Islet precursor cell (in vitro differentiated cells): ENCODE measurements at regions not wholly inside any gene's neighbourhood (a gene's known extent, or its start where the extent isn't known, plus 50 kb on each side); places are given as distances from the start of the nearest gene placed in this dataset.

Source experiments
- DNase-seq: peaks from one replicate; pipeline ENCODE4 v3.0.0-alpha.2; 2018

- no peak for DNase-seq
Observed at GRCh38 chr18:53625997-53626599, 598.4 kb downstream of the MBD2 start.

DNA sequence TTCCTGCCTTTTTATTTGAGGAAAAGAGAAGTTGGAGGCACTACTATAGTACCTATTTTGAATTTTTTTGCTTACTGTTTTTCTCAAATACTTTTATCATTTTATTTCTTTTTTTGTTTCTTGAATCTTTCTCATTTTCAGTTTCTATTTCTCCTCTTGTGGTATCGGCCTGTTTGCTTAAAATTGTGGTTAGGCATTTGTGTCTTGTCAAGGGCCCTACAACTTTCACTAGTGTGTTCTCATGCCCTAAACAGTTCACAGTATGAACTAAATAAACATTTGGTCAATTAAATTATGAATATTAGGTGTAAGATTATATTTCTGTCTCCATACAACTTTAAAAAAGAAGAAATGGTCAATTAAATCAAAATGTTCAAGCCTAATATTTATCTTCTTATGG is 613.5 kb downstream of the MBD2 start:
- no peak for DNase-seq

- DNase-seq: no peak
Observed at GRCh38 chr18:53606792-53607191, 617.7 kb downstream of the MBD2 start.

DNA sequence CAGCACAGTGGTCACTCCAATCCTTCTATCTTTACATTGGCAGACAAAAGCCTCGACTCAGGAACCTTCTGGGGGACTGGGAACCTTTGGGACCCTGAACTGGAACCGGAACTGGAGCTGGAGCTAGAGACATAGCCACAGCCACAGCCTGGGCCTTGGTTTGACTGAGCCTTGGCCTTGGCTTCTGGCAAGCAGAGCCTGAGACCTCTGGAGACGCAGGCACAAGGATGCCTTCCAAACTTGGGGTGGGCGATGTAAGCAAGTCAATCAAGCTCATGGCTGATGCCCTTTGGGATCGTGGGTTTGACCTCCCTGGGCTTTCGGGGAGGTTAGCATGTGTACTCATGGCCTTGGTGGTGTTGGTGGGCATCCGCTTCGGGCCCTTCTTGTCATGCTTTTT is 619.3 kb downstream of the MBD2 start:
- DNase-seq: no peak

- no peak for DNase-seq
Observed at GRCh38 chr18:53603276-53603675, 621.2 kb downstream of the MBD2 start.

DNA sequence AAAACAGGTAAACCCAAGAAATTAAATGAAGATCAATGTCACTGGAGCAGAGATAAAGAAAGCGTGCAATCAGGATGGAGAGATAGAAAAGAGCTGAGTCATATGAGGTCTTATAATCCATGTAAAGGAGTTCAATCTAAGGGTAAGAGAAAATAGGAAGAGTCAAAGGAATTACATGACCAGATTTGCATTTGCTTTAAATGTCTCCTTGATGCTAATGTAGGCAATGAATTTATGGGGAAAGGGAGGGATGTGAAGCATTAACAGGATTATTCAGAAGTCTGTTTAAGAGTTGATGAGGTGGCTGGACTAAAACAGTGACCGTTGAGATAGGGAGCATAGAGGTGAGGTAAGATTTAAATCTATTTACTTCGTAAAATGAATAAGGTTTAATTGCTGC is 623.1 kb downstream of the MBD2 start:
- DNase-seq: no peak

DNA sequence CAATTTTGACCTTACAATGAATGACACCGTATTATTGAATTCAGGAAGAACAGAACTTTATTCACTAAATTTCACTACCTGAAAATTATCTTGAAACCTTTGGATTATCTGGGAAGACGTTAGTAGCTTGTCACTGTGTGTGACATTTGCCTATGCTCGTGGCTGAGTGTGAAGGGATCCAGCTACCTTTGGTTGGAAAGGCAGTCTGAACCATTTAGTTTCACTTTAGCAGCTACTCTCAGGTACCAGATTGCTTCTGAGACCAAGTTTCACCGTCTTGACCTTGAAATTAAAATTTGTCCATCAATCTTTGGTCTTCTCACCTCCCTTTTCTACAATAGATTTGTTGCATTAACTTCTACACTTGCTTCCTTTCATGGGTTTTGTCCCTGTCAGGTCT is 637.5 kb downstream of the MBD2 start:
- DNase-seq: no peak
